B cell (primary cell): ENCODE measurements at regions not wholly inside any gene's neighbourhood (a gene's known extent, or its start where the extent isn't known, plus 50 kb on each side); places are given as distances from the start of the nearest gene placed in this dataset.

Experiments used
- ATAC-seq: fragments of 200-7000 bp; cut with Tn5 transposase; one replicate; pipeline ENCODE4 v1.10.0; 2021; ENCODE audit warnings: low read depth, mild to moderate bottlenecking, moderate number of reproducible peaks, moderate library complexity
- CTCF ChIA-PET: fragments of 350-600 bp; sonication (Branson Sonifier 250); formaldehyde crosslinking; loops from one replicate; lab custom pipeline; 2021; ENCODE audit warnings: antibody characterized with exemption, inconsistent platforms; lab: Charles Lee
- POLR2A ChIA-PET: fragments of 350-600 bp; sonication (Branson Sonifier 250); formaldehyde crosslinking; loops from one replicate; lab custom pipeline; 2021; ENCODE audit warnings: antibody characterized with exemption; lab: Charles Lee
- DNase-seq: peaks from one replicate; pipeline ENCODE4 v3.0.0; 2013
- H2AFZ ChIP-seq: 2 replicates; pipeline ENCODE4 v1.6.1; 2012; ENCODE audit warnings: mild to moderate bottlenecking, low read depth, low read length; ENCODE audit not compliant: insufficient read depth, poor library complexity, severe bottlenecking
- H3K27ac ChIP-seq, 2 donors: 1 replicate in 1 of 2; 2 replicates in 1 of 2; pipeline ENCODE4 v1.5.1; 2012 to 2013; ENCODE audit warnings: low read length in 2 of 2, mild to moderate bottlenecking in 2 of 2, moderate library complexity in 1 of 2
- H3K27me3 ChIP-seq, 4 experiments: fragments of 200-600 bp in 1 of 4; sonication (generic) in 1 of 4; replicated peaks in 1 of 4; 1 replicate in 2 of 4; 2 replicates in 2 of 4; pipeline versions ENCODE4 v1.6.1 to v1.7.0; 2013 to 2016; ENCODE audit warnings: low read length in 3 of 4, mild to moderate bottlenecking in 2 of 4, mixed read lengths in 1 of 4, moderate library complexity in 1 of 4; ENCODE audit not compliant: insufficient read depth in 4 of 4, control insufficient read depth in 3 of 4; ENCODE audit errors: control extremely low read depth in 1 of 4
- H3K36me3 ChIP-seq, 2 experiments: replicated peaks in 1 of 2; 1 replicate in 1 of 2; 2 replicates in 1 of 2; pipeline versions ENCODE4 v1.6.1 to v1.7.1; 2013; ENCODE audit warnings: low read length in 1 of 2; ENCODE audit not compliant: insufficient read depth in 2 of 2, control insufficient read depth in 1 of 2; ENCODE audit errors: control extremely low read depth in 1 of 2, extremely low read depth in 1 of 2
- H3K4me1 ChIP-seq, 2 donors: fragments of 200-600 bp in 1 of 2; sonication (generic) in 1 of 2; 1 replicate in 1 of 2; 2 replicates in 1 of 2; pipeline versions ENCODE4 v1.5.1 to v1.6.1; 2013 to 2017; ENCODE audit warnings: low read length in 2 of 2; ENCODE audit not compliant: control insufficient read depth in 2 of 2, insufficient read depth in 2 of 2
- H3K4me2 ChIP-seq: replicated peaks from 2 replicates; pipeline ENCODE3; 2012; ENCODE audit warnings: mild to moderate bottlenecking, low read depth, low read length; ENCODE audit not compliant: poor library complexity, severe bottlenecking
- H3K4me3 ChIP-seq, 5 experiments: fragments of 200-600 bp in 1 of 5; sonication (generic) in 1 of 5; 1 replicate in 3 of 5; 2 replicates in 2 of 5; pipeline versions ENCODE4 v1.5.1 to v1.7.0; 2011 to 2016; ENCODE audit warnings: low read length in 4 of 5, mild to moderate bottlenecking in 4 of 5, low read depth in 2 of 5, control low read depth in 1 of 5, moderate library complexity in 1 of 5; ENCODE audit not compliant: insufficient read depth in 1 of 5; ENCODE audit errors: control extremely low read depth in 1 of 5, extremely low read depth in 1 of 5
- H3K79me2 ChIP-seq: fragments of 200-600 bp; sonication (generic); one replicate; pipeline ENCODE4 v1.6.0; 2016; ENCODE audit warnings: low read length; ENCODE audit not compliant: control insufficient read depth, insufficient read depth
- H3K9ac ChIP-seq: fragments of 200-600 bp; sonication (generic); 2 replicates; pipeline ENCODE4 v1.6.1; 2017; ENCODE audit warnings: mild to moderate bottlenecking, low read length, moderate library complexity
- H3K9me3 ChIP-seq, 3 donors: one replicate each; pipeline versions ENCODE4 v1.6.1 to v1.7.1; 2013; ENCODE audit warnings: low read length in 2 of 3; ENCODE audit not compliant: control insufficient read depth in 2 of 3, insufficient read depth in 1 of 3; ENCODE audit errors: control extremely low read depth in 1 of 3
- H4K20me1 ChIP-seq: 2 replicates; pipeline ENCODE4 v1.6.0; 2012; ENCODE audit warnings: mild to moderate bottlenecking, low read length; ENCODE audit not compliant: insufficient read depth, control insufficient read depth, poor library complexity, severe bottlenecking
- H3K27ac Mint-ChIP-seq: one replicate; pipeline ENCODE4 v1.8.0; 2021; ENCODE audit warnings: mixed read lengths
- H3K27me3 Mint-ChIP-seq: one replicate; pipeline ENCODE4 v1.8.0; 2021; ENCODE audit warnings: mixed read lengths
- H3K4me1 Mint-ChIP-seq: one replicate; pipeline ENCODE4 v1.8.0; 2021; ENCODE audit warnings: mixed read lengths
- H3K4me3 Mint-ChIP-seq: one replicate; pipeline ENCODE4 v1.8.0; 2021; ENCODE audit warnings: mixed read lengths
- H3K9me3 Mint-ChIP-seq: one replicate; pipeline ENCODE4 v1.8.0; 2022; ENCODE audit warnings: mixed read lengths; ENCODE audit not compliant: insufficient read depth
- CTCF ChIP-seq: fragments of 200-600 bp; IDR thresholded peaks from one replicate; pipeline ENCODE4 v1.8.0; 2022; ENCODE audit warnings: antibody characterized with exemption, mild to moderate bottlenecking
- EZH2 ChIP-seq: IDR thresholded peaks from 2 replicates; pipeline ENCODE4 v1.6.1; 2012; ENCODE audit warnings: borderline replicate concordance, low read depth, mild to moderate bottlenecking, moderate library complexity, low read length; ENCODE audit not compliant: insufficient read depth, poor library complexity, severe bottlenecking
- whole genome bisulfite sequencing: methylation state at CpG from one replicate; pipeline ENCODE4 v1.1.5; 2013; ENCODE audit warnings: missing lambda C conversion rate; ENCODE audit not compliant: insufficient coverage; 5-methylcytosine and 5-hydroxymethylcytosine counted together
- intact Hi-C: fragments of 100-400 bp; cut with micrococcal nuclease; formaldehyde crosslinking; loops from one replicate; pipeline ENCODE4 v1.10.0; 2022

- ChIA-PET POLR2A (no interaction called here), CTCF (no interaction called here)
- Mint-ChIP-seq H3K27ac (peak overlapping the region; percentile 10), H3K4me3 (no peak overlapping the region), H3K9me3 (peaks cover 6% of the 10 kb centered on the region), H3K4me1 (no peaks in the 10 kb centered on the region), H3K27me3 (peaks cover 2% of the 10 kb centered on the region)
- intact Hi-C loops: no loop called here
- Histone ChIP-seq H3K36me3 (no peaks in the 10 kb centered on the region), H3K4me2 (no peak overlapping the region), H3K27me3 (peaks cover 0 to 3% (median 0%) of the 10 kb centered on the region in 4 experiments), H3K9me3 (peaks cover 0 to 18% (median 0%) of the 10 kb centered on the region in 3 donors), H3K27ac (no peak overlapping the region), H3K9ac (no peak overlapping the region), H3K4me3 (no peak overlapping the region), H2AFZ (no peak overlapping the region), H3K4me1 (no peaks in the 10 kb centered on the region), H4K20me1 (no peaks in the 10 kb centered on the region), H3K79me2 (no peaks in the 10 kb centered on the region)
- WGBS: 63% methylated on average over 2 of the region's 3 CpGs
- DNase-seq (no peak), ATAC-seq (no peak)
- TF ChIP-seq EZH2 (no peak), CTCF (no peak)
These were observed 190.4 kb downstream of the RHOU start for GRCh38 chr1:228925691-228926090.

DNA sequence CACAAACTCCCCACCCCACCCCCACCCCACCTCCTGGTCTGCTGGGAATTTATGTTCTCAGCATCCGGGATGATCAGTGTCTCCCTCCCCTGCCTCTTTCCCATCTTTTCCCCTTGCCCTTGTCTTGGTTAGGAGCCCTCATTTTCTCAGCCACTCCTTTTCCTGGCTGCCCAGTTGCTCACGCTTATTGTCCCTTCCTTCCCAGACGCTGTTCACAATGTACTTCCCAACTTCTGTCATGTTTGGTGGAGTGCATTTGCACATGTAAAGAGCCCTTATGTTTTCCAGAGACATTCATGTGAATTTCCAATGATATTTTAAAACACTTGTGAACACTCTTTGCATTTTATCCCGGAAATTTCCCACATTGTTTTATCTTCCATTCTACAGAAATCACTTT, 192.1 kb downstream of the RHOU start:
- no peaks in the 10 kb centered on the region for H3K4me1 ChIP-seq
- H3K36me3 ChIP-seq: no peaks in the 10 kb centered on the region
- no peaks in the 10 kb centered on the region for H4K20me1 ChIP-seq
- ChIA-PET POLR2A (no interaction called here), CTCF (no interaction called here)
- intact Hi-C loops: no loop called here
- peaks cover 6% of the 10 kb centered on the region for H3K9me3 Mint-ChIP-seq
- no peak overlapping the region for H3K27ac ChIP-seq
- H3K4me3 ChIP-seq: no peak overlapping the region
- no peak overlapping the region for H3K27ac Mint-ChIP-seq
- DNase-seq: no peak
- no peak overlapping the region for H3K9ac ChIP-seq
- no peaks in the 10 kb centered on the region for H3K4me1 Mint-ChIP-seq
- H3K9me3 ChIP-seq: peaks cover 0 to 18% (median 0%) of the 10 kb centered on the region in 3 donors
- peaks cover 0 to 3% (median 0%) of the 10 kb centered on the region in 4 experiments for H3K27me3 ChIP-seq
- TF ChIP-seq CTCF (no peak), EZH2 (no peak)
- ATAC-seq: no peak
- no peak overlapping the region for H3K4me2 ChIP-seq
- no peaks in the 10 kb centered on the region for H3K79me2 ChIP-seq
- H2AFZ ChIP-seq: no peak overlapping the region
- 100% methylated on average over 1 of the region's 4 CpGs for WGBS
- H3K4me3 Mint-ChIP-seq: no peak overlapping the region
- H3K27me3 Mint-ChIP-seq: peaks cover 2% of the 10 kb centered on the region
